AG09319 (cell line): ENCODE measurements at regions not wholly inside any gene's neighbourhood (a gene's known extent, or its start where the extent isn't known, plus 50 kb on each side); places are given as distances from the start of the nearest gene placed in this dataset.
"Not testable (repeated sequence)": the region's sequence is repeated elsewhere in the genome, so short reads cannot be mapped to it uniquely, and the experiment has no call there.

Source experiments
- DNase-seq: peaks from one replicate; pipeline ENCODE4 v3.0.0-alpha.2; 2010; ENCODE audit warnings: low read depth; ENCODE audit errors: extremely low read depth
- TF ChIP-seq, protein P1 (sequence below): IDR thresholded peaks from 2 replicates; pipeline ENCODE4 v1.5.1; 2011; ENCODE audit warnings: low read depth, mild to moderate bottlenecking, inconsistent platforms, low read length, moderate library complexity

GRCh38 chr6:80872199-80872950 lies 765.9 kb downstream of the BCKDHB start:
- TF ChIP-seq, protein P1, sequence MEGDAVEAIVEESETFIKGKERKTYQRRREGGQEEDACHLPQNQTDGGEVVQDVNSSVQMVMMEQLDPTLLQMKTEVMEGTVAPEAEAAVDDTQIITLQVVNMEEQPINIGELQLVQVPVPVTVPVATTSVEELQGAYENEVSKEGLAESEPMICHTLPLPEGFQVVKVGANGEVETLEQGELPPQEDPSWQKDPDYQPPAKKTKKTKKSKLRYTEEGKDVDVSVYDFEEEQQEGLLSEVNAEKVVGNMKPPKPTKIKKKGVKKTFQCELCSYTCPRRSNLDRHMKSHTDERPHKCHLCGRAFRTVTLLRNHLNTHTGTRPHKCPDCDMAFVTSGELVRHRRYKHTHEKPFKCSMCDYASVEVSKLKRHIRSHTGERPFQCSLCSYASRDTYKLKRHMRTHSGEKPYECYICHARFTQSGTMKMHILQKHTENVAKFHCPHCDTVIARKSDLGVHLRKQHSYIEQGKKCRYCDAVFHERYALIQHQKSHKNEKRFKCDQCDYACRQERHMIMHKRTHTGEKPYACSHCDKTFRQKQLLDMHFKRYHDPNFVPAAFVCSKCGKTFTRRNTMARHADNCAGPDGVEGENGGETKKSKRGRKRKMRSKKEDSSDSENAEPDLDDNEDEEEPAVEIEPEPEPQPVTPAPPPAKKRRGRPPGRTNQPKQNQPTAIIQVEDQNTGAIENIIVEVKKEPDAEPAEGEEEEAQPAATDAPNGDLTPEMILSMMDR, result no peak
- DNase-seq, result no peak

DNA sequence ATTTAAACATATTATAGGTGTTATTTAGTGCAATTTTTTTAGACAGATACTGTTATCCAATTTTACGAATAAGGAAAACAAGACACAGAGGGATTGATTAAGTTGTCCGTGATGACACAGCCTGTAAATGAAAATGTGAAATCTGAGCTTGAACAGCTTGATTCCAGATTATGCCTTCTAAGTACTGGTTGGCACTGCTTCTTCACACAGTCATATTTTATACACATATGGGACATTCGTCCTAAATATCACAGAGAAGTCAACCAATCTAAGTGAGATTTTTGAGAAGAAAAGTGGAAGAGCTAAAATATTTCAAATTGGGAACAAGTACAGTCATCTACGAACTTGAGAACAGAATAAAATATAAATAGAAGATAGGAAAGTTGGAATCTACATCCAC lies 756.3 kb downstream of the BCKDHB start:
- TF ChIP-seq, protein P1, result no peak
- DNase-seq, result no peak

- no peak for DNase-seq
- TF ChIP-seq, protein P1, result no peak
Measured at GRCh38 chr6:80860107-80860506, 753.6 kb downstream of the BCKDHB start.

DNA sequence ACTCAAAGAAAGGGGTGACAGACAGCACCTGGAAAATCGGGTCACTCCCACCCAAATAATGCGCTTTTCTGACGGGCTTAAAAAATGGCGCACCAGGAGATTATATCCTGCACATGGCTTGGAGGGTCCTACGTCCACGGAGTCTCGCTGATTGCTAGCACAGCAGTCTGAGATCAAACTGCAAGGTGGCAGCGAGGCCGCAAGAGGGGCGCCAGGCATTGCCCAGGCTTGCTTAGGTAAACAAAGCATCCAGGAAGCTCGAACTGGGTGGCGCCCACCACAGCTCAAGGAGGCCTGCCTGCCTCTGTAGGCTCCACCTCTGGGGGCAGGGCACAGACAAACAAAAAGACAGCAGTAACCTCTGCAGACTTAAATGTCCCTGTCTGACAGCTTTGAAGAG lies 741.5 kb downstream of the BCKDHB start:
- not testable (repeated sequence) for DNase-seq

- DNase-seq, result no peak
- TF ChIP-seq, protein P1, result no peak
Measured at GRCh38 chr6:80832337-80832736, 725.9 kb downstream of the BCKDHB start.

GRCh38 chr6:80793411-80793810 lies 686.9 kb downstream of the BCKDHB start:
- TF ChIP-seq, protein P1, result no peak
- DNase-seq, result no peak

DNA sequence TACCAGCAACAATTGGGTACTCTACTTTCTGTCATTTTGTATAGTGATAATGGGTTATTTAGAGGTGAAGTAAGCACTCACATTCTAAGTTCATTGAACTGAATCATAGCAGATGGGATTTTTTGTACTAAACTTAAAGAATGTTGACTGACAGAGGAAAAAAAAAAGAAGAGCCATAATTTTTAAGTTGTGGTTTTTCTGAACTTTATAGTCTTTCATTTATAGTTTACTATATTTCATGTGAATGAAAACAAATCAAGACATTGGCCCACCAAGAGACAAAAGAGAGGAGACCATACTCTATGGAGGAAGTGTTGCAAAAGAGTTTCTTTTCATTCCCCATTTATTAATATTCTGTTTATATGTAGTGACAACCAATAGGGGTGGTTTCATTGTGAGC lies 685.7 kb downstream of the BCKDHB start:
- no peak for DNase-seq
- TF ChIP-seq, protein P1, result no peak
